Activated CD4-positive, alpha-beta T cell treated with anti-CD3 and anti-CD28 coated beads, Interleukin-2, amount 50 U/mL, for 16 hours (primary cell): ENCODE measurements at regions not wholly inside any gene's neighbourhood (a gene's known extent, or its start where the extent isn't known, plus 50 kb on each side); places are given as distances from the start of the nearest gene placed in this dataset.
A peak's percentile ranks its signal among the peaks of the same experiment; 100 is the strongest.

Experiments used
- DNase-seq: peaks from one replicate; pipeline ENCODE4 v3.0.0-alpha.2; 2020

DNA sequence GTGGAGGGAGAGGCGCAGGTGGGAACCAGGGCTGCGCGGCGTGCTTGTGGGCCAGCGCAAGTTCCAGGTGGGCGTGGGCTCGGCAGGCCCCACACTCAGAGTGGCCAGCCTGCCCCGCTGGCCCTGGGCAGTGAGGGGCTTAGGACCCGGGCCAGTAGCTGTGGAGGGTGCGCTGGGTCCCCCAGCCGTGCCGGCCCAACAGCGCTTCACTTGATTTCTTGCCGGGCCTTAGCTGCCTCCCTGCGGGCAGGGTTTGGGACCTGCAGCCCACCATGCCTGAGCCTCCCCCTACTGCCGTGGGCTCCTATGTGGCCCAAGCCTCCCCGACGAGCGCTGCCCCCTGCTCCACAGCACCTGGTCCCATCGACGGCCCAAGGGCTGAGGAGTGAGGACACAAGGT lies 1636.9 kb upstream of the SLC39A10 start:
- DNase-seq, result no peak

DNA sequence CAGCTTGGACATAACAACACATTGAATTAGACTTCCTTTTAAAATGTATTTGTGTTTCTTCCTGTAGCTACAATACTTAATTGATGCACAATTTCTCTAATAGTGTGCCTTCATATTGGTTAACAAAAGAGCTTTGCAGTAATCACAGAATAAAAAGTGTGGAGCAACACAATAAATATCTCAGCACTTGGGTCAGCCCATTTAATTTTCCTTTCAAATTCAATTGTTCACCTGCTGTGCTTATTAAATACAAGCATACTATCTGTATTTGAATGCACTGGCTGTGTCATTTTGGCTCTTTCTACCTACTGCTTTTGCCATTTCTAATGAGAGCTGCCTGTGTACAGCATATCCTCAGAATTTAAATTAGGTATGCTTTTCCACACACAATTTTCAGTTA lies 1641.3 kb upstream of the SLC39A10 start:
- DNase-seq, result no peak

DNA sequence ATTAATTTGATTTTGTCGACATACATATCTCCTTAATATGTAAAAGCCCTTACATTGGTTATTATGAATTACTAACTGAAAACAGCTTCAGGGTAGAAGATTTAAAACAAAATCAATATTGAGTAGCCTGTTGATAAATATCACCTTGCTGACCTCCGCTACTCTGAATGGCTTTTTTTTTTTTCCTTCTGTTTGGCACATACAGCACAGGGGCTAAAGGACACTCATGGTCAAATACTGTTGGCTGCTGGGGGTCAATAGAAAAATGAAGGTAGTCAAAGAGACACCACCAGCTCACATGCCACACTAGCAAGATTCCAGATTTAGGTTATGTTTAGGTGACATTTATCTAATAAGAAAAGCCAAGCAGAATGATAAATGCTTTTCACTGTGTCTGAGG lies 1642.4 kb upstream of the SLC39A10 start:
- no peak for DNase-seq

DNA sequence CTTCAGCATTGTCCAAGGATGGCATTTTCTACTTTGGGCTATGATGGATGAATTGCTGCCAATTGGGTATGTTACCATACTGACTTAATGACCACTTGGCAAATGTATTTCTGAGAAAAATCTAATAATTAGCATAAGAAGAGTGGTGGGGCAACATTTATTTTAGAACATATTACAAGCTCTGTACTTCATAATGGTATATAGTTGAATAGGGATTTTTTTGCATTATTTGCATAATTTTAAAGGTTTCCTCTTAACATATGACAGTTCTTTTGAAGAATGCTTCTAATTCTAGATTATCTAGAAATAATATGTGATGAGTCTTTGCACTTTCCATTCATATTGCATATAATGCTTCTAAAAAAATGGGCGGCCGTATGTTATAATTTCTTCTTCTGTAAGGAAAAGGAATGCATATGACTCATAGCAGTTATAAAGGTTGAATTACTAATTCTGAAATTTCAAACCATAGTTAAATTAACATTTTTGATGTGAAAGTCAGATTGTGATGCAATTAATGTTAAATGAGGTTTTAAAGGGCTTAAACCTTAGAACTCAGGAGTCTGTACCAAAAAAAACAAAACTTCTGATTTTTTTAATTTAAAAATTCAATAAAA lies 1652.3 kb upstream of the SLC39A10 start:
- DNase-seq, result no peak

DNA sequence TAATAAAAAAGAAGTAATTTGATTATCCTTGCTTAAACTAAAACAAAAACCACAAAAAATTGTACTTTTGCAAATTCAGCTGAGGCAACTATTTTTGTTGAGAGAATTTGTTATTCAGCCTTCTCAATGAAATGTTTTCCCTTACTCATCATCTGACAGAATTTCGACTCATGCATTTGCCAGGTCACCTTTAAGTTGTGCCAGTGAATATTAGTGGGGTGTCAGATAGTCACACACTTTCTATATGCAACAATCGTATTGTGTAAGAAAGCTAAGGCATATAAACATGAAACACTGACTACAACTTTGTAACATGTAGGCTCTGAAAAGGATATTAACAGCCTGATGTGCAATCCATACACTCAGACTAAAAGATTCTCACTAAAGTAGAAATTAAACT lies 1653.1 kb upstream of the SLC39A10 start:
- DNase-seq, result no peak

DNA sequence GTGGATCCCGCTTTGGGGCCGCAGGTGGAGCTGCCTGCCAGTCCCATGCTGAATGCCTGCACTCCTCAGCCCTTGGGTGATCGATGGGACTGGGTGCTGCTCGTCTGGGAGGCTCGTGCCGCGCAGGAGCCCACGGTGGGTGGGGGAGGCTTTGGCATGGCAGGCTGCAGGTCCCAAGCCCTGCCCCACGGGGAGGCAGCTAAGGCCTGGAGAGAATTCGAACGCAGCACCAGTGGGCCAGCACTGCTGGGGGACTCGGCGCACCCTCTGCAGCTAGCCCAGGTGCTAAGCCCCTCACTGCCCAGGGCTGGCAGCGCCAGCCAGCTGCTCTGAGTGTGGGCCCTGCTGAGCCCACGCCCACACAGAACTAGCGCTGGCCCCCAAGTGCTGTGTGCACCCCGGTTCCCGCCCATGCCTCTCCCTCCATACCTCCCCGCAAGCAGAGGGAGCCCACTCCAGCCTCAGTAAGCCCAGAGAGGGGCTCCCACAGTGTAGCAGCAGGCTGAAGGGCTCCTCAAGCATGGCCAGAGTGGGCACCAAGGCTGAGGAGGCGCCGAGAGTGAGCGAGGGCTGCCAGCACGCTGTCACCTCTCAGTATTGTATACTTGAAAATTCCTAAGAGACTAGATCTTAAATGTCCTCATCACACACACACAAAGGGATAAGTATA lies 1654.2 kb upstream of the SLC39A10 start:
- DNase-seq, result no peak

DNA sequence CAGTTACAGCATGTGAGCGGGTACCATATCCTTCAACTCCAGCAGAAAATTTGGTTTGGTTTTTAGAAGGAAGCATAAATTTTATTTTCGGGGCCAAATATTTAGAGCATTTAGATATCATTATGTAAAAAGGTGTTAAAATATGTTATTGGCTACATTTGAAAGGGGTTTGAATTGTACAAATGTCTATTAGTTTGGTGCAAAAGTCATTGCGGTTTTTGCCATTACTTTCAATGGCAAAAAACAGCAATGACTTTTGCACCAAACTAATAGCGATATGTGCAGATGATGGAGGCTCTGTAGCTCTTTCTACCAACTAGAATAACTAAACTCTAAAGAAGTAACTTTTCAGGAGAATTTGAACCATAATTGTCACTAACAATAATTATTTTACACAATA lies 1666.2 kb upstream of the SLC39A10 start:
- no peak for DNase-seq

DNA sequence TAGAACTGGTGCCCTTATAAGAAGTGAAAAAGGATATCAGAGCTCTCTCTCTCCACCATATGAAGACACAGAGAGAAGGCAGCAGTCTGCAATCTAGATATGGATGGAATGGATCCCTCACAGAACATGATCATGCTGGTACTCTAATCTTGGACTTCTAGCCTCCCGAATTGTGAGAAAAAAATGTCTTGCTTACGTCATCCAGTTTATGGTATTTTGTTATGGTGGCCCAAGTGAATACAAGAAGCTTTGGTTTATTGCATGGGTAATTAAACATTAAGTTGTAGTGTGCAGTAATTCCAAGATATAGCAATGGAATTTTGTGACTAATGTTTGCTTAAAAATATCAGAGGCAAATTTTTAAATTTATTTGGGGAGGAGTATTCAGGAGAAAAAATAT lies 1667.4 kb upstream of the SLC39A10 start:
- no peak for DNase-seq

DNA sequence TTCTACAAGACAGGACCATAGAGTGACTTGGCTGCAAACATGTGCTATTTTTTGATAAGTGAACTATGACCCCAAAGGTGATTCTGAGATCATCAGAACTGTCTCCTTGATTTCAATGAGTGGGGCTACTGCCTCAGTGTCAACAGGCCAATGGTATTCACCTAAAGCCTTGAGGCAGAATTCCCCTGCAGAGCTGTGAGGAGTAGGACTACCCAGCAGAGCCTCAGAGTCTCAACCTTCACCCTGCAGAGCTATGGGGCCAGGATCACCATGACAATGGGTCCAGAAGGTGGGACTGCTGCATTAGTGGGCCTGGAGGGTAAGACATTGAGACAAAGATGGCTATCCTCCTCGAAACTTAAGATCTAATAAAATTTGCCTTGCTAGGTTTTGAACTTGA lies 1668.2 kb upstream of the SLC39A10 start:
- no peak for DNase-seq

DNA sequence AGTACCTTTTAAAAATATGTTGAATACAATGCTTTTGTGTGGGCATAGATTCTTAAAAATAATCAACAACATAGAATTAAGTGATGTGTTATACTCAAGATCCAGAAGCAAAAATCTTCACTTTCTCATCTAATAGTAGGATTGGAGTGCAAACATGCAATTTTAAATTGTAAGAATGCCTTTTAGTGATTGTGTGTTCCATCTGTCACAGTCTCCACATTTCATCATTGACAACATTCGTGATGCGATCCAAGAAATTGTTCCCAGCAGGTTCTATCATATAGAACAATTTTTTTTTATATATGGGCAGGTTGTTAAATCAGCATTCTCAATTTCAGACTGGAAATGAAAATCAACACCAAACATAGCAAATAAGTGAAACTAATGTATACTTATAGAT lies 1671.8 kb upstream of the SLC39A10 start:
- no peak for DNase-seq

DNA sequence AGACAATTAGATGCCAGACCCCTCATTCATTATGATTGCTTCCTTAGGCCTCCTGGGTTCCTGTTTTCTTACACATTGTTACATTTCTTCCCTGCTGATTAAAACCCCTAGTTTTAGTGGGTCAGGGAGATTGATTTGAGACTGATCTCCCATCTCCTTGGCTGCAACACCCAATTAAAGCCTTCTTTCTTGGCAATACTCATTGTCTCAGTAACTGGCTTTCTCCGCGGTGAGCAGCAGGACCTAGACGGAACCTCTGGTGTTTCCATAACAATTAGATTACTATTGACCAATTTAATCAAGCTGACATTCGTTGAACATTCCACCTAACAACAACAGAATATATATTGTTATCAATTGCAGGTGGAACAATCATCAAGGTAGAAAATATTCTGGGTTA lies 1676.4 kb upstream of the SLC39A10 start:
- DNase-seq, result no peak

DNA sequence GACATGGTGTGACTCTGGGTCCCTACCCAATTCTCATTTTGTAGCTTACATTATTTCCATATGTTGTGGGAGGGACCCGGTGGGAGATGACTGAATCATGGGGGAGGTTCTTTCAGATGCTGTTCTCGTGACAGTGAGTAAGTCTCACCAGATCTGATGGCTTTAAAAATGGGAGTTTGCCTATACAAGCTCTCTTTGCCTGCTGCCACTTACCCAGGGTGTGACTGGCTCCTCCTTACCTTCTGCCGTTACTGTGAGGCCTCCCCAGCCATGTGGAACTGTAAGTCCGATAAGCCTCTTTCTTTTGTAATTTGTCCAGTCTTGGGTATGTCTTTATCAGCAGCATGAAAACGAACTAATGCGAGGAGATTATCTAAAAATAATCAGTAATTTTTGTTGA lies 1683.2 kb upstream of the SLC39A10 start:
- DNase-seq, result no peak

DNA sequence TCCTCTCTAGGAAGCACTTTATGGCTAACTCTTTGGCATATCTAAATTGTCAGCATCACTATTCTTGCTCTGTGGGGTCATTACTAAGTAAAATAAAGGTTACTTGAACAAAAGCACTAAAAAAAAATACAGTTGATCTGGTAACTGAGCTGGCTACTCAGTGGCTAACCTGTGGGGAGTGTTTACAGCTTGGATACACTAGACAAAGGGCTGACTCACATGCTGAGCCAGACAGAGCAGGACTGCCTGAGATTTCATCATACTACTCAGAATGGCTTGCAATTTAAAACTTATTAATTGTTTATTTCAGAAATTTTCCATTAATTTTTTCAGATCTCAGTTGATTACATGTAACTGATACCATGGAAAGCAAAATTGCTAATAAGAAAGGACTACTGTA lies 1690.4 kb upstream of the SLC39A10 start:
- no peak for DNase-seq

DNA sequence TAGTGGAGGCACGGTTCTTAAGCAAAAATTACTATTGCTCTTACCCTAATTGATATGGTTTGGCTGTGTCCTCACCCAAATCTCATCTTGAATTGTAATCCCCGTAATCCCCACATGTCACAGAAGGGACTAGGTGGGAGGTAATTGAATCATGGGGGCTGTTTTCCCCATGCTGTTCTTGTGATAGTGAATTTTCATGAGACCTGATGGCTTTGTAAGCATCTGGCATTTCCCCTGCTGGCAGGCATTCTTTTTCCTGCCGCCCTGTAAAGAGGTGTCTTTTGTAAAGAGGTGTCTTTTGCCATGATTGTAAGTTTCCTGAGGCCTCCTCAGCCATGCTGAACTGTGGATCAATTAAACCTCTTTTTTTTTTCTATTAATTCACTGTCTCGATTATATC lies 1691.8 kb upstream of the SLC39A10 start:
- no peak for DNase-seq

DNA sequence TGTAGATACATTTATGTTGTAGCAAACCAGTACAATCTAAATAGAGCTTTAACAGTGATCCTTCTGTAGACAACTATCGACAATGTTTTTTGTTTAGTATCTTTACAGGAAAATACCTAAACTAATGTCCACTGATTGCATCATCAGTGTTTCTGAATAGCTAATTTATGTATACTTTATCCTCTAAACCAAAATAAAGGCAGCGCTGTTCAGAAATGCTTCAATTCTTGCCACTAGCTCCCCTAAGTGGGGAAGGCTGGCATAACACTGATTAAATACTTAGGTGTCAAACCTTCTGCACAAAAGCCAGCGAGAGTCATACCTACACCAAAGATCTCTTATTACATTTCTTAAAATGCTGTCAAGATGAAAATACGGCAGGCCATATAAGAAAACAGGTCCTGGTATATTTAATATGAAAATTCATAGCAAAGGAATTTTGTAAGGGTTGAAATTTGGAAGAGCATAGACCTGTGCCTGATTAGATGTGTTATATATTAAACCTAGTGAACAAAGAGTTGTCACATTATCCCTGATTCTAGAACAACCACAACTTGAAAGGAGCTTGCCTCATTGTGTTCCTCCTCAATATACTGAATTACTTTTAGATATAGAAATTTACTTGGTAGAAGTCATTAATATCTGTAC lies 1693.4 kb upstream of the SLC39A10 start:
- peak; percentile 37 for DNase-seq

DNA sequence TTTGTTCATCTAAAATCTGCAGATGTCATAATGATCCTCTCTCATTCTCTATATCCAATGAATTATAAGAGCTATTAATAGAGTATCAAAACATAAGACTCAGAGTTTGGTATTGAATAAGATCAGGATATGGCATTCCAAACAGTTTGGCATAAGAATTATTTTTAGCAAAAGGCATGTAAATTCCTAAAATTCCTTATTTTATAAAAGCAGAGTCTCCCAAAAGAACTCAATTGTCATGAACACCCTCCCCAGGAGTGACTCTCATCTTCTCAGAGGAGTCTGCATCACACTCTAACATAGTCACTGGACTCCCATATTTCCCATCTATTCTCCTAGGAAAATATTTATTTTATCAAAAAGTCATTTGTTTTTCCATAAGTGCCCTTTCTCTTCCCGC lies 1710.2 kb upstream of the SLC39A10 start:
- DNase-seq, result no peak

DNA sequence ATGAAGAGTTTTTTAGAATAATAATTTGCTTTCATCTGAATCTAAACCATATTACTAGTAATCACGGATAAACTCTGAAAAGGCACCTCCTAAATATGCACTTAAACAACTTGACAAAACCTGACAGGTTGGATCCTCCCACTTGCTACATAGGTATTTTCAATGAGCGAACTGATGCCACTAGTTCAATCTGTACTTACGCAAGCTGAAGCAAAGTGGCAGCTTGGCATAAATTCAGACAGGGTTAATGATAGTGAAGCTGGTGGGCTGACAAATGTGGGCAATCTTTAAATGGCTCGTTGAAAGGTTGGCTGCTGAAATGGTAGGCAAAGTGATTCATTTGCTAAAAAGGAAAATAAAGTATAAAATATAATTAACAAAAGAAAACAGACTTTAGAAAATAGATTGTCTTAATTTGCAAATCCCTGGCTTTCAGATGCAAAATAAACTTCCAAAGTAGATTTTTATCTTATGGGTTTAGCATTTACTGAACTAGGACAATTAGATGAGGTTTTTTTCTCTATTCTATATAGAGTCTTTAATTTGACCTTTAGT lies 1713.5 kb upstream of the SLC39A10 start:
- no peak for DNase-seq

DNA sequence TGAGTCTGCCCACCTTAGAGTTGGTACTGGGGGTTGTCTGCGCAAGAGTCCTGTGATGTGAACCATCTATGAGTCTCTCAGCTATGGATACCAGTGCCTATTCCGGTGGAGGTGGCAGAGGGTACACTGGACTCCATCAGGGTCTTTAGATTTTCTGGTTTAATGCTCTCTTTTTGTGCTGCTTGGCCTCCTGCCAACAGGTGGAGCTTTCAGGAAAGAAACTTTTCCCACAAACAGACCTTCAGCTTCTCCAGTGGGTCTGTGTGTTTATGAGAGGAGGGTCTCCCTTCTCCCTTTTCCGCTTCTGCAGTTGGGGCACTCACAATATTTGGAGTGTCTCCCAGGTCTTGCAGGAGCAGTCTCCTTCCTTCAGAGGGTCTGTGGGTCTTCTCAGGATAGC lies 1721.9 kb upstream of the SLC39A10 start:
- no peak for DNase-seq

DNA sequence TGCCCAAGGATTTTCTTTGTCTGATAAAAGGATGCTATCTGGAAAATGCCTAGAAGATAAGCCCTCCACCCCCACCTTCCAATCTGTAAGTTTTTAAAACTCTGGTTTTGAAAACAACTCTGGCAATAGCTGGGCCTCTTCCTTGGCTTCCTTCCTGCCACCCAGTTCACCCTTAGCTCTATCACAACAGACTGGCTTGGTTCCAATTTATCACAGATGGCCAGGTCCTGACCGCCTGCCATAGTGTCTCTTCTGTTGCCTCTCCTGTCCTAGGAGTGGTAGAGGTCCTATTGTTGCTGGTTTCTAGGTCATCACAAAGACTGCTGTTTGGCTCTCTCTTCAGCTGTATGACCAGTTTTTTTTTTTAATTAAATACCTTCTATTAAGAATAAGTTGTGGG lies 1727.9 kb upstream of the SLC39A10 start:
- DNase-seq, result no peak

DNA sequence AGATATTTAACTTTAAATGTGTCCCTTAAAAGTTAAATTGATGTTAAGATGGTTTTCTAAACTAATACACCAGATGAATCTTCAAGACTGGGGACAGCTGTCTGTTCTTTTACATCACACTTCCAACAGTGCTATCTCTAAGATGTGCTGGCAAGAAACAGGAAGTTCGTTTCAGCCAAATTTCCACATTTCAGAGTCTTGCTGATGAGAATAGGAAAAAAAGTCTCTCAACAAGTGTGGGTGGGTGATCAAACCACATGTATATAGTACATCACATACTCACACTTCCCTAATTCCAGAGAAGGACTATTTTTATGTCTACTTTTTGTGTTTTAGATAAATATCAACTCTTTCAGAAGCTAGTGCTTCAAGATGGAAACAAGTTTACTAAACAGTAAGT lies 1712.8 kb upstream of the TMEFF2 start:
- DNase-seq, result no peak

DNA sequence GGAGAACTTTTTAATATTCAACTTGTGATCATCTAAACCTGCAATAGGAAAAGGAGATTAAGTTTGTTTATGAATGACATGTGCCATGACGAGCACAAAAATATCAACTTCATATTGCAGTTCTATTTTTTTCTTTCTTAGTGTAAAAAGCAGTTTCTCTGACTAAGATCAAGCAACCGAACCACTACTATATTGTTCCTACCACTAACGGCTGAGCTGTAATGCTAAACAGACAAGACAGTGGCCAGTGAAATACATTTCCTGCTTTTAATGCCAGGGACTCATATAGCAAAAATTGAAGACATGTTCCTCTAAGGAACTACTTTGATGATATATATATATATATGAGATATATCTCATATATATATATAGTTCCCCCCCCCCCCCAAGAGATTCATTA lies 1705.6 kb upstream of the TMEFF2 start:
- DNase-seq, result no peak

DNA sequence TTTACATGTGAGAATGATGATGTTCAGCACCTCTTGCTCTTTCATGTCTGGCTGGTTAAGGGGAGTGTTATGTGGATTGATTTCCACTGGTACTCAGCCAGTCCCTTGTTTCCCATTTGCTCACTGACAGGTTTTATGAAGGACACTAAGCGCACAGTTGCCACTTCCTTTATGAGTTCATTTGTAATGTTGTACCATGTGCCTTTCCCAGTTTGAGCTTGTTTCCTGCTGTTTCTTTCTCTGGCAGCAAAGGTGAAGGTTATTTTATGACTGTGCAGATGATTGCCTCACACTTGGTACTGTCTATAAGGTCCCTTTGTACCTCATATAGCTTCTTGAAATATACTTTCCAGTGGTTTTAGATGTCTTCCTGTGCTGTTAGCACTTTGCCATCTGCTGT lies 1700.5 kb upstream of the TMEFF2 start:
- peak; percentile 75 for DNase-seq

DNA sequence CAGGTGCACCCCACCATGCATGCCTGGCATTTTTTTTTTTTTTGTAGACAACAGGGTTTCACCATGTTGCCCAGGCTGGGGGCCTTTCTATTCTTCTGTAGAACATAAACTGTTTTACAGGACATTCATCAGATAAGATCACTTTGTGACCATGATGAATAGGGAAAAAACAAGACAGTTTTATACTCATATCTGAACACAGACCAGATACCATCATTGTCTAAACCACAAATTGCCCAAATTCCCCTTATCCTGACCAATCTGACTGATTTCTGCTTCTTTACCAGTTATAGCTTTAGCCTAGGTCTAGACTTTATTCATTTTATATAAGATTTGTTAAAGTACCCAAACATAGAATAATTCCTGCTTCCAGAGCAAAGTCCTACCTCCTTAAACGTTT lies 1699.3 kb upstream of the TMEFF2 start:
- DNase-seq, result peak; percentile 59

DNA sequence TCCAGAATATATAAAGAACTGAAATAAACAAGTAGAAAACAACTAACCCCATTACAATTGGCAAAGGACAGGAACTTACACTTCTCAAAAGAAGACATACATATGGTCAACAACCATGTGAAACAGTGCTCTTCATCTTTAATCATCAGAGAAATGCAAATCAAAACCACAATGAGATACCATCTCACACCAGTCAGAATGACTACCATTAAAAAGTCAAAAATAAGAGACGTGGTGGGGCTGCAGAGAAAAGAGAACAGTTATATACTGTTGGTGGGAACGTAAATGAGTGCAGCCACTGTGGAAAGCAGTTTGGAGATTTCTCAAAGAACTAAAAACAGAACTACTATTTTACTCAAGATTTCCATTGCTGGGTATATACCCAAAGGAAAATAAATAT lies 1696.3 kb upstream of the TMEFF2 start:
- DNase-seq, result peak; percentile 64
